HG03039 (cell line): ENCODE measurements at regions not wholly inside any gene's neighbourhood (a gene's known extent, or its start where the extent isn't known, plus 50 kb on each side); places are given as distances from the start of the nearest gene placed in this dataset.
A peak's percentile ranks its signal among the peaks of the same experiment; 100 is the strongest.

Experiments
- ATAC-seq: cut with Tn5 transposase; IDR thresholded peaks from one replicate; pipeline ENCODE4 v1.9.1; 2021; ENCODE audit warnings: mild to moderate bottlenecking, moderate library complexity; ENCODE audit not compliant: unreplicated experiment

GRCh38 chr13:44299152-44299943 is 74.3 kb upstream of the SERP2 start:
- no peak for ATAC-seq

GRCh38 chr13:44300895-44301638 is 72.6 kb upstream of the SERP2 start:
- peak; percentile 54 for ATAC-seq

GRCh38 chr13:44301639-44302015 is 72.0 kb upstream of the SERP2 start:
- no peak for ATAC-seq

GRCh38 chr13:44302233-44302632 is 71.4 kb upstream of the SERP2 start:
- ATAC-seq, result no peak

GRCh38 chr13:44302940-44303575 is 70.6 kb upstream of the SERP2 start:
- ATAC-seq, result no peak

GRCh38 chr13:44303681-44304432 is 69.8 kb upstream of the SERP2 start:
- no peak for ATAC-seq

- no peak for ATAC-seq
These were observed 69.2 kb upstream of the SERP2 start for GRCh38 chr13:44304433-44304725.

- no peak for ATAC-seq
These were observed 68.3 kb upstream of the SERP2 start for GRCh38 chr13:44305286-44305685.

- no peak for ATAC-seq
These were observed 67.7 kb upstream of the SERP2 start for GRCh38 chr13:44305917-44306370.

- no peak for ATAC-seq
These were observed 67.0 kb upstream of the SERP2 start for GRCh38 chr13:44306371-44307192.

- no peak for ATAC-seq
These were observed 66.4 kb upstream of the SERP2 start for GRCh38 chr13:44307255-44307654.

- ATAC-seq, result no peak
These were observed 65.8 kb upstream of the SERP2 start for GRCh38 chr13:44307844-44308243.

- no peak for ATAC-seq
These were observed 65.3 kb upstream of the SERP2 start for GRCh38 chr13:44308352-44308751.

GRCh38 chr13:44309794-44310757 is 63.5 kb upstream of the SERP2 start:
- no peak for ATAC-seq

GRCh38 chr13:44311011-44311780 is 62.4 kb upstream of the SERP2 start:
- ATAC-seq, result no peak

GRCh38 chr13:44312131-44312530 is 61.5 kb upstream of the SERP2 start:
- no peak for ATAC-seq

GRCh38 chr13:44312834-44313551 is 60.6 kb upstream of the SERP2 start:
- ATAC-seq, result no peak

- ATAC-seq, result no peak
These were observed 60.0 kb upstream of the SERP2 start for GRCh38 chr13:44313674-44314073.
